Pons (tissue), 1 donor: ENCODE measurements at regions not wholly inside any gene's neighbourhood (a gene's known extent, or its start where the extent isn't known, plus 50 kb on each side); places are given as distances from the start of the nearest gene placed in this dataset.
A peak's percentile ranks its signal among the peaks of the same experiment; 100 is the strongest.

ENCODE experiments used
- DNase-seq: peaks from one replicate; pipeline ENCODE4 v3.0.0-alpha.2; 2016; ENCODE audit warnings: low spot score

- DNase-seq: no peak
Observed at GRCh38 chr10:123574109-123574698, 92.0 kb upstream of the GPR26 start.

DNA sequence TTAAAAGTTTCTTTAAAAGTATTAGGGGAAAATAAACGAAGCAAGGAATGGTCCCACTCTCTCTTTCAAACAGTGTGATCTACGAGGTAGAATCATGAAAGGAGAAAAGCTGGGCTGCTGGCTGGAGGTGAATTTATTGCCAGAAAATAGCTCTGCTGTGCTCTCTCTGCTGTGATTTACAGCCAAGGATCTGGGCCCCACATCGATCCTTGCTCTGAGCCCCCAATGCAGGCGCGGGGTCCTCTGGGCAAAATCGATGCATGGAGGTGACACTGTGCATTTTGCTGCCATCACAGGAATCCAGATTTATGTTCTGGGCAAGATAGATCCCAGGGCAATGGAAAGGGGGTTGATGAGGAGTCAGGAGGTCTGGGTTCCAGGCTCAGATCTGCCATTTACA, 91.0 kb upstream of the GPR26 start:
- DNase-seq: no peak

DNA sequence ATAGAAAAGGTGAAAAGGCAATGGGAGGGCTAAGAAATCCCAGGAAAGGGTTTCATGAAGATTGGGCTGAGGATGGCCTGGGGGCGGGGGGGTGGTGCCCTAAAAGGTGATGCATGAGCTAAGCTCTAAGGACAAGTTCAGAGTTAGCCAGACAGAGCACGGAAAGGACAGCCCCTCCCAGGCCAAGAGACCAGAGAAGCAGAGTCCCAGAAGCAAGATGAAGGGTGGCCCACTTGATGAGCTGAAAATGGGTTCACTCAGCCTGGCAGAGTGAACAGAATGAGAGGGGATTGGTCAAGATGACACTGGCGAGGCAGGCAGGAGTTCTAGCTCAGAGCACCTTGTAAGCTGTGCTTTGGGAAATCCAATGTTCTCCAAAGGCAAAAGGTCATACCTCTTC, 89.4 kb upstream of the GPR26 start:
- DNase-seq: no peak

DNA sequence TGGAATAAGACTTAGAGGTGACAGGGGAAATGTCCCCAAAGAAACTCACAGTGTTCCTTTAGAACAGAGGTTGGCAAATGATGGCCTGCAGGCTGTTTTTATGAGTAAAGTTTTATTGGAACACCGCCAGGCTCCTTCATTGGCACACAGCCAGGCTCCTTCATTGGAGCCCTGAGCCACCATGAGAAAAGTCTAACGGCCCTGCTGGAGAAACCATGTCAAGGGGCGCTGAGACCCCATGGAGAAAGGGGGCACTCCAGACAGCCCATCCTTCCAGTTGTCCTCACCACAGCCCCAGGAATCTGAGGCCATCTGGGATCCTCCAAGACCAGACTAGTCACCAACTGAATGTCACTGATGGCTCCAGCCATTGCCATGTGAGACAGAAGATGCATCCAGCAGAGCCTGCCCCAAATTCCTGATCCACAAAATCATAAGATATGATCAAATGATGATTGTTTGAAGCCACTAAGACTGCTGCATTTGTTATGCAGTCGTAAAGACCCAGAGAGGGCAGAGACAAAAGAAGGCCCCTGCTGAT, 88.2 kb upstream of the GPR26 start:
- DNase-seq: no peak

DNA sequence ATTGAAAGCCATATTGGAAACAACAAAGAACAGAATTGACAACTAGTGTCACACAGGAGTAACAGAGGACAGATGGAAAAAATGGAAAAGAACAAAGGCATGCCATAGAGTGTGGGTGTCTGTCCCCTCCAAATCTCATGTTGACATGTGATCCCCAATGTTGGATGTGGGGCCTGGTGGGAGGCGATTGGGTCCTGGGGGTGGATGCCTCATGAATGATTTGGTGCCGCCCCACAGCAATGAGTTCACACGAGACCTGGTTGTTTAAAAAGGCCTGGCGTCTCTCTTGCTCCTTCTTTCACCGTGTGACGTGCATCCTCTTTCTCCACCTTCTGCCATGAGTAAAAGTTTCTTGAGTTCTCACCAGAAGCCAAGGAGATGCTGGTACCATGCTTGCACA, 87.4 kb upstream of the GPR26 start:
- DNase-seq: no peak

DNA sequence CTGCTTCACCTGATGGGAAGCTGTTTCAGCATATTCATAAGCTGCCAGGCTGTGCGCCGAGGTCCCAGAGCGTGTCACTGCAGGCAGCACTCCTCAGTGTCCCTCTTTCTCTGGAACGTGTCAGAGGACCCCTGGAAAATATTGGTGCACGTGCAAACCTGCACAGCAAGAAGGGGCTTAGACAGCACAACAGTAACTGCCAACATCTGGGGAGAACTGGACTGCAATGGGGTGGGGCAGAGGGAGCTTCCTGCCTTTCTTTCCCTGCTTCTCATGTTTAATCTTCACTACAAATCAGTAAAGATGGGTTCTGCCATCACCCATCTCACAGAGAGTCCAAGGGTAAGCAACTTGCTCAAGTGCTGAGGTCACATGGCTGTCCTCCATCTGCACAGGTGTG, 86.5 kb upstream of the GPR26 start:
- DNase-seq: no peak

- no peak for DNase-seq
Observed at GRCh38 chr10:123580426-123580825, 85.7 kb upstream of the GPR26 start.

DNA sequence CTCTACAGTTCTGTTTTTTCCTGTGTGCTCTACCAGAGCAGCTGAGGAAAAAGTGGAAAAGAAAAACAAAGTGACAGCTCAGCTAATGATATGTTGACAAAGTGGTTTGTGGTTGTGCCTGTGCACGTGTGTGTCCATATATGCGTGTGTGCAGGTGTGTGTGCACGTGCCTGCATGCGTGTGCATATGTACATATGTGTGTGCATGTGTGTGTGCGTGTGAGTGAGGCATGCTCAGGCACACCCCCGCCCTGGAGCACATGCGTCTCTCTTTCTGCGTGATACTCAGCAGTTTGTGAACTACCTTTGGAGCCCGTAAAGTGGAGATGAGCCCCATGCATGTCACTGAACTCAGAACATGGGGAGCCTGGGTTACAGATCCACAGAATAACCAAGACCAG, 84.5 kb upstream of the GPR26 start:
- no peak for DNase-seq

- DNase-seq: peak; percentile 70
Observed at GRCh38 chr10:123582084-123582989, 83.8 kb upstream of the GPR26 start.

DNA sequence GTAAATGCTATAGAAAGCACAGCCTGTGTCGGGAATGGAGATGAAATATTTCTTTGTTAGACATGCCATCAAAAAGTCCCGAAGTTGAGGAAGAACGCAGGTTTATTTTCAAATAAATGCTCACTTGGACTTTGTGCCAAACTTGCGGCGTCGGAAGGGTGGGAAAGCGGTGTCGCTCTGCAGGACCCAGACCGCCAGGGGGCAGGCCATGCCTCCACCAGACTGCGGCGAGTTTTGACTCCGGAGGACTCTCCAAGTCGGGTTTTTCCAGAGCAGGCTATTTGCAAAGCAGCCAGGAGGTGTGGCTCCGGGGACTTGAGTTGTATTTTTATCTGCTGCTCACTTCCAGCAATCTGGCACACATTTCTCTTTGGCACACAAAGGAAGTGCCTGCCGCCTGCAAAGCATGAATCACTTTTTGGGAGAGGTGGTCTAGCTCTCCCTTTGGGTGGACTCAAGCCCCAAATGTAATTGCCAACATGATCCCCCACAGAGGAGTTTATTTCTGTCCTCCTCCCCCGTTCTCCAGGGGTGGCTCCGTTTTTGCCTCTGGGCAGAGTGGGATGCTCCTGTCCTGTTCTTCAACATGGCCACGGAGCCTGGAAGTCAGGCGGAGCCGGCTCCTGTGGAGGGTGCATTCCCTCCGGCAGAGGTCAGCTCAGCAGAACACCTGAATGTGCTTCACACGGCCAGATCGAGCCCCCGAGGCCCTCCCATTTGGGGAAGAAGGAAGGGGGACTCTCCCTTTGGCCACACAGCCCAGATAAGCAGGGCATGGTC, 82.3 kb upstream of the GPR26 start:
- DNase-seq: peak; percentile 72

DNA sequence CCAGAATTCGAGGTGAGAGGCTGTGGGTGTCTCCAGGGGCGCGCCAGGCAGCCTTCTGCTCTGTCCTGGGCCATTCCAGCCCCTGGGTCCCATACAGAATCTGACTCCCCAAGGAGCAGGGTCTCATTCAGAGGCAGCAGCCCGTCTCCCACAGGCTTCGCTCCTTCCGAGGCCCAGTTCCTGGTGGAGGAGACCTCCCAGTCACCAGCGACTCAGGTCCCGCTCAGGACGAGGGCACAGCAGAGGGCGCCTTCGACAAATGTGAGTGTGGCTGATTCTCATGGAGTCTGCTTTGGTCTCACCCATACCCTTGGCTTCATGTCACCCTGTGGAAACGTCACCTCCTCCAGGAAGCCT, 81.8 kb upstream of the GPR26 start:
- DNase-seq: no peak

- DNase-seq: no peak
Observed at GRCh38 chr10:123585477-123586445, 80.4 kb upstream of the GPR26 start.

- no peak for DNase-seq
Observed at GRCh38 chr10:123587110-123587509, 79.0 kb upstream of the GPR26 start.

- DNase-seq: no peak
Observed at GRCh38 chr10:123588386-123588914, 77.7 kb upstream of the GPR26 start.

- no peak for DNase-seq
Observed at GRCh38 chr10:123595661-123596060, 70.5 kb upstream of the GPR26 start.

DNA sequence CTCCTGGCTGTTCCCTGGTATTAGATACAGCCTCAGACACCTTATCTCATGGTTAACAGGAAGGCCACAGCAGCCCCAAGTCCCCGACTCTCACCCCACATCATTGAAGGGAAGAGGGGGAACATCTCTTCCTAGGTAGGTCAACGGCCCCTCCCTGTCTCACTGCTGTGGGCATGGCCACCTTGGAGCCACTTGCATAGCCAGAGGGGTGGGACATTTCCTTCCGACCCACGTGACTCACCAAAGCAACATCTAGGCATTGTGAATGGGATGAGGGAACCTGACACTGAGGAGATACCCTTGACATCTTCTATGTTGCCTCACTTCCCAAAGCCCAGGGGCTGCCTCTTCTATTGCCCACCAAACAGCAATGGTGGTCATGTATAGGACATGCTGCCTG, 68.5 kb upstream of the GPR26 start:
- DNase-seq: no peak

DNA sequence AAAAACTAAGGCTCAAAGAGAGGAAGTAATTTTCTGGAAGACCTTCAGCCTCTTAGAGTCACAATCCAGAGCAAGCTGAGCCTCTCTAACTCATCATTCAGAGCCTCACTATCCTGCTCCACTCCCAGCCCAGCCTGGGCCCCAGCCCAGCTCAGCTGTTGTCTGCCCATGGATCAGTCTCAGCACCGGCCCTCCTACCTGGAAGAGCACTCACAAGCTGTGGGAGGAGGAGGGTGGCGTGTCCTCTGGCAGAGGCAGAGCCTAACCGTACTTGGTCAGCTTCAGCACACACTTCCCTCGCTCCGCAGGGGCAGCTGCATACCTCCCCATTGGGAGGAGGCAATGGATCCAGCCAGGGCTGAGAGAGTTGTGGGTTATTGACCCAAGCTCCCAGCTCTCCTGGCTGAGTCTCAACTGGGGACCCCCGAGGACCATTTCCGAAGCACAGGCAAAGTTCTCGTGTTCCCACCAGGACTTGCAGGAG, 66.7 kb upstream of the GPR26 start:
- DNase-seq: no peak

GRCh38 chr10:123600177-123600576, 66.0 kb upstream of the GPR26 start:
- no peak for DNase-seq

GRCh38 chr10:123603130-123603529, 63.0 kb upstream of the GPR26 start:
- no peak for DNase-seq

- no peak for DNase-seq
Observed at GRCh38 chr10:123604506-123604905, 61.6 kb upstream of the GPR26 start.

GRCh38 chr10:123606006-123606405, 60.1 kb upstream of the GPR26 start:
- DNase-seq: no peak
